K562 (cell line): ENCODE measurements at regions not wholly inside any gene's neighbourhood (a gene's known extent, or its start where the extent isn't known, plus 50 kb on each side); places are given as distances from the start of the nearest gene placed in this dataset.

Source experiments
- ATAC-seq: fragments of 200-7000 bp; cut with Tn5 transposase; 3 replicates; pipeline ENCODE4 v1.9.1; 2020; ENCODE audit warnings: moderate library complexity
- BruUV-seq: library from RNA; stranded (reverse); fragments of 400-500 nt; replicated peaks from 2 replicates; lab custom pipeline; 2021; lab: Mats Ljungman, UMichigan
- CTCF ChIA-PET: fragments of 300-600 bp; formaldehyde crosslinking; extraction: SDS; loops from one replicate; lab custom pipeline; 2021; ENCODE audit warnings: low intra/inter-chr PET ratio; lab: Yijun Ruan, JAX
- POLR2A ChIA-PET: fragments of 300-600, 350-650 bp; sonication (Branson Sonifier 250); formaldehyde crosslinking; extraction: SDS; loops from one replicate; lab custom pipeline; 2021; ENCODE audit warnings: antibody characterized with exemption, inconsistent platforms; lab: Yijun Ruan, JAX
- DNase-seq, 4 experiments: peaks; one replicate each; pipeline versions ENCODE4 v3.0.0 to v3.0.0-alpha.2; 2011 to 2018; ENCODE audit warnings: low spot score in 3 of 4, mixed read lengths in 3 of 4; ENCODE audit errors: extremely low read depth in 1 of 4
- FAIRE-seq: peaks from 2 replicates; lab custom pipeline; 2011; peaks lifted over from hg19 to GRCh38; lab: Jason Lieb, UNC
- H2AFZ ChIP-seq: 2 replicates; pipeline ENCODE4 v1.6.0; 2011; ENCODE audit warnings: low read depth, low read length, control low read depth, inconsistent platforms
- H3K27ac ChIP-seq: fragments of 200-600 bp; 3 replicates; pipeline ENCODE4 v1.8.0; 2011; ENCODE audit warnings: low read depth, mild to moderate bottlenecking, control low read depth, inconsistent platforms, low read length, moderate library complexity, mixed read lengths; ENCODE audit errors: extremely low read depth
- H3K27me3 ChIP-seq, 2 experiments: fragments of 300-600 bp in 1 of 2; 2 replicates in 1 of 2; 3 replicates in 1 of 2; pipeline versions ENCODE4 v1.6.0 to v1.8.0; 2011; ENCODE audit warnings: inconsistent platforms in 2 of 2, low read length in 2 of 2, mild to moderate bottlenecking in 1 of 2, mixed read lengths in 1 of 2, moderate library complexity in 1 of 2; ENCODE audit not compliant: control insufficient read depth in 2 of 2, insufficient read depth in 2 of 2
- H3K36me3 ChIP-seq: fragments of 300-600 bp; 3 replicates; pipeline ENCODE4 v1.8.0; 2011; ENCODE audit warnings: mild to moderate bottlenecking, low read length, inconsistent platforms; ENCODE audit not compliant: control insufficient read depth, insufficient read depth
- H3K4me1 ChIP-seq, 2 experiments: fragments of 200-600 bp in 1 of 2; replicated peaks in 1 of 2; 2 replicates in 1 of 2; 3 replicates in 1 of 2; pipeline versions ENCODE4 v1.5.1 to v1.8.0; 2011; ENCODE audit warnings: inconsistent platforms in 2 of 2, low read length in 2 of 2, mild to moderate bottlenecking in 1 of 2, mixed read lengths in 1 of 2, moderate library complexity in 1 of 2; ENCODE audit not compliant: control insufficient read depth in 2 of 2, insufficient read depth in 2 of 2
- H3K4me2 ChIP-seq: 2 replicates; pipeline ENCODE4 v1.6.1; 2011; ENCODE audit warnings: low read length, control low read depth, inconsistent platforms, mixed read lengths; ENCODE audit not compliant: insufficient read depth
- H3K4me3 ChIP-seq: fragments of 200-600 bp; sonication (generic), shearing (Covaris generic); 2 replicates; pipeline ENCODE4 v1.5.1; 2016; ENCODE audit warnings: control low read depth, inconsistent platforms
- H3K79me2 ChIP-seq: fragments of 200-600 bp; 3 replicates; pipeline ENCODE4 v1.8.0; 2011; ENCODE audit warnings: low read length, inconsistent platforms; ENCODE audit not compliant: control insufficient read depth, insufficient read depth
- H3K9ac ChIP-seq, 2 experiments: 2 replicates each; pipeline versions ENCODE4 v1.6.0 to v1.6.1; 2011; ENCODE audit warnings: low read depth in 2 of 2, low read length in 2 of 2, control low read depth in 1 of 2, inconsistent platforms in 1 of 2, mild to moderate bottlenecking in 1 of 2, mixed read lengths in 1 of 2; ENCODE audit not compliant: insufficient read depth in 1 of 2
- H3K9me1 ChIP-seq: one replicate; pipeline ENCODE4 v1.6.0; 2011; ENCODE audit warnings: inconsistent platforms, mild to moderate bottlenecking, low read length, moderate library complexity; ENCODE audit not compliant: control insufficient read depth, insufficient read depth
- H3K9me3 ChIP-seq: replicated peaks from 2 replicates; pipeline ENCODE4 v1.5.1; 2011; ENCODE audit warnings: low read depth, low read length, inconsistent platforms; ENCODE audit not compliant: control insufficient read depth, insufficient read depth
- H4K20me1 ChIP-seq: replicated peaks from 2 replicates; pipeline ENCODE4 v1.6.1; 2011; ENCODE audit warnings: low read length, inconsistent platforms, mixed read lengths; ENCODE audit not compliant: control insufficient read depth, insufficient read depth
- AFF4 ChIP-seq: sonication (generic); formaldehyde crosslinking; IDR thresholded peaks from 2 replicates; pipeline ENCODE4 v1.8.0; 2023; ENCODE audit warnings: mild to moderate bottlenecking, missing genetic modification reagents
- CHCHD3 ChIP-seq: fragments of 250-450 bp; sonication (Bioruptor Pico); IDR thresholded peaks from 2 replicates; pipeline ENCODE4 v2.1.2; 2022; ENCODE audit warnings: mild to moderate bottlenecking
- DLX4 ChIP-seq: fragments of 250-450 bp; sonication (Bioruptor Pico); IDR thresholded peaks from 2 replicates; pipeline ENCODE4 v1.6.1; 2021; ENCODE audit warnings: mild to moderate bottlenecking
- E2F3 ChIP-seq: fragments of 250-450 bp; sonication (Bioruptor Pico); IDR thresholded peaks from 2 replicates; pipeline ENCODE4 v1.4.0; 2020; ENCODE audit warnings: mild to moderate bottlenecking
- ID3 ChIP-seq, 2 experiments: fragments of 250-450 bp in 1 of 2; fragments of 450-650 bp in 1 of 2; sonication (Bioruptor Pico) in 1 of 2; IDR thresholded peaks; 2 replicates each; pipeline versions ENCODE4 v1.6.1 to v1.8.0; 2016 to 2021; ENCODE audit warnings: mild to moderate bottlenecking in 2 of 2, moderate library complexity in 2 of 2, missing compliant biosample characterization in 1 of 2, missing genetic modification characterization in 1 of 2
- KDM2B ChIP-seq: fragments of 250-450 bp; sonication (Bioruptor Pico); IDR thresholded peaks from 2 replicates; pipeline ENCODE4 v1.8.0; 2021; ENCODE audit warnings: mild to moderate bottlenecking, moderate library complexity
- NR1H2 ChIP-seq: sonication (generic); formaldehyde crosslinking; IDR thresholded peaks from 2 replicates; pipeline ENCODE4 v1.4.0; 2020; ENCODE audit warnings: mild to moderate bottlenecking, missing genetic modification reagents
- PHF21A ChIP-seq: fragments of 450-650 bp; IDR thresholded peaks from 2 replicates; pipeline ENCODE4 v1.6.1; 2017; ENCODE audit warnings: low read depth, borderline replicate concordance
- RBM15 ChIP-seq: fragments of 200-400 bp; formaldehyde crosslinking; IDR thresholded peaks from 2 replicates; pipeline ENCODE4 v1.6.1; 2018; ENCODE audit warnings: mild to moderate bottlenecking, low read length, moderate library complexity; ENCODE audit not compliant: insufficient read depth
- SMAD1 ChIP-seq: fragments of 150-350 bp; IDR thresholded peaks from 2 replicates; pipeline ENCODE4 v1.6.1; 2014; ENCODE audit warnings: low read length, low read depth; ENCODE audit not compliant: partially characterized antibody
- XRCC4 ChIP-seq: IDR thresholded peaks from one replicate; pipeline ENCODE4 v1.6.1; 2011; ENCODE audit not compliant: insufficient read depth, insufficient read length; ENCODE audit errors: extremely low read depth
- ZNF395 ChIP-seq: fragments of 200-800 bp; sonication (Bioruptor generic); IDR thresholded peaks from 2 replicates; pipeline ENCODE4 v1.6.1; 2017; ENCODE audit warnings: missing genetic modification characterization, missing compliant biosample characterization
- ZNF431 ChIP-seq: sonication (generic); formaldehyde crosslinking; IDR thresholded peaks from 2 replicates; pipeline ENCODE4 v1.8.0; 2022; ENCODE audit warnings: mild to moderate bottlenecking, missing genetic modification reagents
- WGBS: fragments of 100-300 bp; shearing (Covaris generic); methylation state at CpG from one replicate; pipeline ENCODE4 v1.1.6; 2016; ENCODE audit warnings: low coverage, mixed read lengths; ENCODE audit not compliant: insufficient coverage; ENCODE audit errors: missing lambda C conversion rate; 5-methylcytosine and 5-hydroxymethylcytosine counted together
- in situ Hi-C: fragments of 300-500 bp; cut with MboI; formaldehyde crosslinking; loops from 4 replicates; pipeline ENCODE4 v1.15.0; 2018; ENCODE audit warnings: inconsistent platforms, mixed read lengths
- intact Hi-C: fragments of 100-400 bp; cut with micrococcal nuclease; formaldehyde crosslinking; loops from 2 replicates; pipeline ENCODE4 v1.14.2; 2022

GRCh38 chr5:154653764-154654485 lies 101.3 kb upstream of the LARP1 start:
- peak overlapping the region in 1 of 2 experiments; percentile 14; a peak in 1 of 4 replicates for H3K9ac ChIP-seq
- POLR2A ChIA-PET = interaction anchor here (0.5 to 1.5 kb wide), 10 partner anchors 16 to 462 kb away, joined by 3 to 9 read pairs (median 3); no protein-coding TSS in a partner anchor
- peak; percentile 83 for TF ChIP-seq AFF4
- TF ChIP-seq DLX4 = no peak
- peak; percentile 98 for TF ChIP-seq SMAD1
- TF ChIP-seq KDM2B (CRISPR knock-in tag) = no peak
- TF ChIP-seq ZNF395 (CRISPR knock-in tag) = peak; percentile 100
- no peak for TF ChIP-seq ZNF431 (CRISPR knock-in tag)
- 0 out of 2 replicates have a peak, but pooled peaks have one; percentile 52 for TF ChIP-seq NR1H2
- TF ChIP-seq PHF21A = peak; percentile 92
- peak; percentile 75; the same call in 1 of the 2 replicates for TF ChIP-seq CHCHD3
- no peak for TF ChIP-seq XRCC4
- TF ChIP-seq ID3 (CRISPR knock-in tag; IDR thresholded peaks at IDR 0.05) = peak; percentile 63; the same call in 1 of the 2 replicates
- peak; percentile 98 for TF ChIP-seq ID3 (tag; IDR thresholded peaks at IDR 0.05)
- peak; percentile 96 for TF ChIP-seq E2F3 (CRISPR knock-in tag)
- no peak for TF ChIP-seq RBM15

More at GRCh38 chr5:154653764-154654485, 101.3 kb upstream of the LARP1 start:
- peak; percentile 98 for FAIRE-seq
- WGBS = 0% methylated on average over 4 of the region's 4 CpGs
- H2AFZ ChIP-seq = peak overlapping the region; percentile 87; the same call in 1 of the 2 replicates
- in situ Hi-C loops = loop anchor here (10.0 kb wide), 1 partner anchor 341 kb away; no protein-coding TSS in a partner anchor
- intact Hi-C loops = loop anchor here (1.0 to 10.0 kb wide), 6 partner anchors 29 to 288 kb away; partner anchors contain the start of genes LARP1 and MRPL22
- peak overlapping the region; percentile 60 for H3K27ac ChIP-seq
- no peaks in the 10 kb centered on the region for H3K36me3 ChIP-seq
- no peaks in the 10 kb centered on the region for H3K27me3 ChIP-seq
- ATAC-seq = peak; percentile 89
- no peak overlapping the region for H3K4me3 ChIP-seq
- H3K4me2 ChIP-seq = peak overlapping the region; percentile 53
- CTCF ChIA-PET = no interaction called here
- H4K20me1 ChIP-seq = no peaks in the 10 kb centered on the region; the same call in 1 of the 2 replicates
- H3K4me1 ChIP-seq = peaks cover 30 to 39% of the 10 kb centered on the region in 2 experiments
- no TSS peak for BruUV-seq
- H3K9me3 ChIP-seq = no peaks in the 10 kb centered on the region
- H3K9me1 ChIP-seq = no peaks in the 10 kb centered on the region
- H3K79me2 ChIP-seq = no peaks in the 10 kb centered on the region
- DNase-seq = peak; percentile 99
